DMS 273 (cell line): ENCODE measurements at regions not wholly inside any gene's neighbourhood (a gene's known extent, or its start where the extent isn't known, plus 50 kb on each side); places are given as distances from the start of the nearest gene placed in this dataset.
"Not testable (repeated sequence)": the region's sequence is repeated elsewhere in the genome, so short reads cannot be mapped to it uniquely, and the experiment has no call there.

Source experiments
- DNase-seq: peaks from one replicate; lab custom pipeline; 2025; ENCODE audit not compliant: unreplicated experiment; lab: John Stamatoyannopoulos, UW

- DNase-seq: no peak
These were observed 160.3 kb upstream of the MVB12B start for GRCh38 chr9:126166291-126166690.

- no peak for DNase-seq
These were observed 159.8 kb upstream of the MVB12B start for GRCh38 chr9:126166866-126167265.

GRCh38 chr9:126169736-126170135 is 156.9 kb upstream of the MVB12B start:
- DNase-seq: no peak

GRCh38 chr9:126170286-126170823 is 156.3 kb upstream of the MVB12B start:
- DNase-seq: no peak

GRCh38 chr9:126171641-126172040 is 155.0 kb upstream of the MVB12B start:
- no peak for DNase-seq

- no peak for DNase-seq
These were observed 153.2 kb upstream of the MVB12B start for GRCh38 chr9:126173401-126173800.

- DNase-seq: no peak
These were observed 152.7 kb upstream of the MVB12B start for GRCh38 chr9:126173929-126174328.

GRCh38 chr9:126183266-126183665 is 143.4 kb upstream of the MVB12B start:
- DNase-seq: no peak

GRCh38 chr9:126190994-126191393 is 135.6 kb upstream of the MVB12B start:
- DNase-seq: not testable (repeated sequence)

- DNase-seq: no peak
These were observed 127.8 kb upstream of the MVB12B start for GRCh38 chr9:126198854-126199253.

GRCh38 chr9:126203313-126203712 is 123.3 kb upstream of the MVB12B start:
- DNase-seq: peak; percentile 9

- no peak for DNase-seq
These were observed 122.4 kb upstream of the MVB12B start for GRCh38 chr9:126204197-126204596.

- DNase-seq: no peak
These were observed 121.9 kb upstream of the MVB12B start for GRCh38 chr9:126204708-126205225.

- peak; percentile 46 for DNase-seq
These were observed 121.4 kb upstream of the MVB12B start for GRCh38 chr9:126205265-126205664.

- DNase-seq: no peak
These were observed 120.7 kb upstream of the MVB12B start for GRCh38 chr9:126205845-126206498.

- DNase-seq: no peak
These were observed 119.4 kb upstream of the MVB12B start for GRCh38 chr9:126207256-126207655.

GRCh38 chr9:126208216-126208758 is 118.3 kb upstream of the MVB12B start:
- no peak for DNase-seq

- DNase-seq: no peak
These were observed 115.1 kb upstream of the MVB12B start for GRCh38 chr9:126211441-126212074.

- DNase-seq: no peak
These were observed 111.1 kb upstream of the MVB12B start for GRCh38 chr9:126215486-126215885.

GRCh38 chr9:126216826-126217225 is 109.8 kb upstream of the MVB12B start:
- DNase-seq: no peak

- DNase-seq: no peak
These were observed 109.4 kb upstream of the MVB12B start for GRCh38 chr9:126217250-126217653.

GRCh38 chr9:126217797-126218196 is 108.8 kb upstream of the MVB12B start:
- DNase-seq: no peak
